Islet of Langerhans (tissue), 1 donor: ENCODE measurements at regions not wholly inside any gene's neighbourhood (a gene's known extent, or its start where the extent isn't known, plus 50 kb on each side); places are given as distances from the start of the nearest gene placed in this dataset.

ENCODE experiments used
- FAIRE-seq: peaks from one replicate; lab custom pipeline; 2011; peaks lifted over from hg19 to GRCh38; lab: Jason Lieb, UNC

GRCh38 chrY:13167698-13168097 lies 263.0 kb downstream of the DDX3Y start:
- no peak for FAIRE-seq

GRCh38 chrY:13168257-13168656 lies 263.6 kb downstream of the DDX3Y start:
- no peak for FAIRE-seq
